NCI-H1092 treated with DMSO at 0.1 percent for 48 hours (cell line): ENCODE measurements at regions not wholly inside any gene's neighbourhood (a gene's known extent, or its start where the extent isn't known, plus 50 kb on each side); places are given as distances from the start of the nearest gene placed in this dataset.

Source experiments
- DNase-seq: peaks from one replicate; lab custom pipeline; 2025; lab: John Stamatoyannopoulos, UW

DNA sequence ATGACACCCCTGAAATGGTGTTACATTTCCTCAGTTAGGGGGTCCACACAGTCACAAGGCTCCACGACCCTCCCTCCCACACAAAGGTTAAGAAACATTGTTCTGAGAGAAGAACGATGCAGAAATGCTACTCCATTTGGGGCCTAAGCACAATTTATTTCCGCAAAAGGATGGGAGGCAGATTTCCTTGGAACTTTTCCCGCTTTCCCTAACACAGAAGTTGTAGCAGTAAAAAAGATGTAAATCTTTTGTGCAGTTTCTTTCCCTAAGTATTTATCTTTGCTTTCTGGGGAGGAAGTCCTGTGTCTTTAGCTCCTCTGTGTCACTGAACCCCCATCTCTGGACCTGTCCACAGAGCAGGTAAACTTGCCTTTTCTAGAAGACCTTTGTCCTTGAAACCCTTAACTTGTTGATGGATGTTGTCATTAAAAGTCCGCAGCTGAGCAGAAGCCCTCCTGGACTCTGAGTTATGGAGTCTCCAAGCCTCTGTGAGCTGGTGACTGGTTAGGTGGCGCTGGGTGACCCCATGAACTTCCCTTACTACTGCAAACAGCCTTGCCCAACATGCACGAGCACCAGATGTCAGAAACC is 67.2 kb upstream of the SHISA3 start:
- no peak for DNase-seq

DNA sequence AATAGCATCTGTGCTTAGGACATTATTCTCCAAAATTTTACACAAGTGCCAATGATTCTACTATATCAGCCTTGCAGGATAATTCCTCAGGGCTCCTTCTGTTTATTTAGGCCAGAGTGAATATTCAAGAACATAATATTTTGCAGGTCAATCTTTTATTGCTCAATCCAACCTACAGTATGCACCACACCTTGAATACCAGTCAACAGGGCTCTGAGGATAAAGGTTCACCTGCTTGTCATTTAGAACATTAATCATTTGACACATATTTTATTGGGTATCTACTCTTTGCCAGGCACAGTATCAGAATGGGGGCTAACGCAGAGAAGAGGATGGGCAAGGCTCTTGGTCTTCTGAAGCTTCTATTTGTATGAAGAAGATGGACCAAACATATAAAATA is 66.2 kb upstream of the SHISA3 start:
- DNase-seq, result no peak

DNA sequence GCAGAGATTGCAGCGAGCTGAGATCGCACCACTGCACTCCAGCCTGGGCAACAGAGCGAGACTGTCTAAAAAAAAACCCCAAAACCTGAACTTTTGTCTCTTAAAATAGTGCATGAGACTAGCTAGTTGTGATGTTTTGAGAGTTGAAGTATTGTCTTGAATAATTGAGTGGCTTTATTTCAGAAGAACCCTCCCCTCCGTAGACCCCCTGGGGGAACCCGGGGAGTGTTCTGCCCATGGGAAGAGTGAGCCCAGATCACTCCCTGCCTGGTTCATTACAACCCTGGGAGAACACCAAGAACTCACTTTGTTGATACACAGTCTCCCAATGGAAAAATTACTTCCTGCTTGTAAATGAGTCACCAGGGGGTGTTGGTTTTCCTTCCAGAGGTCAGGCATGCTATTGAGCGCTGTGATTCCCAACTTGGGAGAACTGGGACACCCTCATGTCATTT is 65.3 kb upstream of the SHISA3 start:
- DNase-seq, result no peak

DNA sequence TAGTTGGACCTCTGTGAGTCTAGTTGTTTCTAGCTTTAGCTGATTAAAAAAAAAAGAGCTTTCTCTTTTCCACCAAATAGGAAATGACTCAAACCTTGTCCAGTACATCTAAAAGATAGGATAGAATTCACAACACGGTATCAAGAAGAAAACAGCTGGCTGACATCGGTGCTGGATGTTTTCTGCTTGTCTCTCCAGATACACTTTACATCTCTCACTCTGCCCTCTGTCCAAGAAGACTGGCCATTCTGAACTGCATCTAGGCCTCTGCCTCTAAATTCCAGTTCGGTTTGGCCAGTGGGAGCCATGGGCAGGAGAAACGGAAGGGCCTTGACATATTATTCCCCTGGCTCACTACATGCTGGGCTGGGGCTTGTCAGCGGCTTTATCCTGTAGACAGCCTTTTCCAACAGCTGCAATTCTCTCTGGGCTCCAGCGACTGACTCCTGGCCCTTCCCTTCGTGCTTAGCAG is 57.3 kb upstream of the SHISA3 start:
- DNase-seq, result no peak

DNA sequence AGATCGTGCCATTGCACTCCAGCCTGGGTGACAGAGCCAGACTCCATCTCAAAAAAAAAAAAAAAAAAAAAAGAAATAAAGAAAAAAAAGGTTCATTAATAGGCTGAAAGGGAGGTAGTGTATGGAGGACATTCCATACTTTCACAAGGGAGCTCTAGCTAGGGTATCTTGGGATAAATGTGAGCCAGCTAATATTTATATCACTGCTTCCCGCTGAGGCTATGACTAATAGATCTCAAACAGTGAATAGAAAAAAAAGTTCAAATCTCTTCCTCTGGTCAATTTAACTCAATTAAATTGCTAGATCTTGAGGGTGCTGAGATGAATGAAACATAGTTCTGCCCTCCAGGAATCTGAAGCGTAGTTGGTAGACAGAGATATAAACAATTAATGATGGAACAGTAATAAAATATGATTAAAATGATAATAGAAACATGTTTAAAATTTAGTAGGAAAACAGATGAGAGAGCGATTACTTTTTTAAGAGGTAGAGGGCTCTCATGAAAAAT is 55.7 kb upstream of the SHISA3 start:
- no peak for DNase-seq

DNA sequence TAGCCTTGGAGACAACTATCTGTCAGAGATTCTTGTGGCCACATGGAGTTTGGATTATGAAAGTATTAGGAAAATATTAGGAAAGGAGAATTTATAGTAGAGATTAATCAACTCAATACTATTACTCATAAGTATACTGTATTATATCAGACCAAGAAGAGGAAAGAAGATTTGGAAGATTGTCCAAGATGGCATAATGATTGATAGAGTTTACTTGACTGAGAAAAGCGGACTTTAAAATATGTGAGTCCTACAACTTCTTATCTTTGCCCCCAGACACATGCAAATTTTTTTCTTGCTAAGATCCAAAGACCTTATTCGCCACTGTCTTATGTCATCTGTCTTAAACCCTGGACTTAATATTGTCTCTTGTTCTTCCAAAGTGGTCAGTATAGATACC is 54.8 kb upstream of the SHISA3 start:
- no peak for DNase-seq

DNA sequence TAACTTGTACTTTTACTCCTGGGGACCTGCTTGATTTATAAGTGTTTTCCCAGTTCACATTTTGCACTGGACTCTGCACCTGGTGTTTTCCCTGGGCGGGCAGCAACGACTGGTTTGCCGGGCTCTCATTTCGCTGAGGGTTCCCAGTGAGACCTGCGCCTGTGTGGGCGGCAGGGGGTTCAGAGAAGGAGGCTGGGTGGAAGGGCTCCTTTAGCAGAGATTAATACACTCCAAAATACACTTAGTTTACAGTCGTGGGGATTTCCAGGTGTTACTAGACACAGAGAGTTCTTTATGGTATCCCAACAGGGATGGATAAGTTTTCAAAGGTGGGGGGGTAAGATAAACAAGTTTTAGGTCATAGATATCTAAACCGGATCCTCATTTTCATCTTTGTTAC is 53.0 kb upstream of the SHISA3 start:
- no peak for DNase-seq

DNA sequence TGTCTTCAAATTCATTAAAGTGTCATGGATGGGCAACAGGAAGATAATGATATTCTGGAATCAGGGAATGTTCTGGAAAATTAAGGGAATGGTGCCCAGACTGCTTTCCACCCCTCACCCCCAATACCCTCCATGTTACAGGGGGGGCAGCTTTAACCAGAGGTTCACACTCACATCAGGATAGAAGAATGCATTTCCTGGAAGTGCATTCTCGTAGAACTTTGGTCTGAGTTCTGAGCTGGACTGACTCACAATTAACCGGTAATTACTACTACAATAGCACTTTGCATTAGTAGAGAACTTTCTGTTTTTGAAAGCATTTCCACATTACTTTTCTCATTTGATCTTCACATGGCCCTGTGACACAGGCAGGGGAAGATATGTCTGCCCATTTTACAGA is 52.5 kb upstream of the SHISA3 start:
- DNase-seq, result no peak

DNA sequence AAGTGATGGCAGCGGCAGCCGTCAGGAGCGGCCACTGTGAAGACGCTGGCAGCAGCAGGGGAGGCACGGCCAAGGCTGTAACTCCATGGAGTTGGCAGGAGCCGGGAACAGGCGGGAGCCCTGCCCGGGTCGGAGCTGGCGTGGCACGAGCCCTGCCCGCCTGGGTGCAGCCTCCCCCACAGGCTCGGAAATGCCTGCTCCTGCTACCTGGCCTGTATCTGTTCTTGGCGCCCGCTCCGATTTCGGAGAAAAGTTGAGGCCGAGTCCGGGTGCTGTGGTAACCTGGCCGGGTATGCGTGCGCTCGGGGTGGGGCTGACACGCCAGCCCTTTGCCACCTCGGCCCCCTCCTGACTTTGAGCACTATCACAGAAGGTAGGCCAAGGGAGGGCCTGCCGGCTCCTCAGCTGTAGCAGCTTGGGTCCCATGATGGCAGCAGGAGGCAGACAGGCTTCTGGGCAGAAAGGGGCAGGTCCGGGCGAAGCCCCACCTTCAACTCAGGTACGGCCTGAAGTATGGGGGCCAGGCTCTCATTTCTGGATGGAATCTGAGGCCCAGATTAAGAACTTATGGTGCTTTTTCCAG is 51.2 kb upstream of the SHISA3 start:
- DNase-seq, result no peak

DNA sequence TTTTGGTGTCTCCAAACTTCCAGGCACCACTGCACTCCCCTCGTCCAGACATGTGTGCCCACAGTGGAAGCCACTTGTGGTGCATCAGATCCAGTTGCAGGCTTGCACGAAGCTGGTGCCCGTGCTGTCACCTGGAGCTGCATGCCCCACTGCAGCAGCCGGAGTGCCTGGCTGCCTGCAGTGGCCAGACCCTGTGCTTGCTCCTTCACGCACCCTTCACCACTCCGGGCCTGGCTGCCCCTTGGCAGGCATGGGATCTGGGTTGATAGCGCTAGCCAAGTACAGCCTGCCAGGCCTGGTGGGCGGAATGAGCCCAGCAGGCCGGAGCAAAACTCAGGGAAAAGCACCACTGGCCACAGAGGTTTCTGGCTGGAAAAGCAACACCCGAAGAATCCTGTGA is 50.2 kb upstream of the SHISA3 start:
- no peak for DNase-seq
